GM19467 (cell line): ENCODE measurements at regions not wholly inside any gene's neighbourhood (a gene's known extent, or its start where the extent isn't known, plus 50 kb on each side); places are given as distances from the start of the nearest gene placed in this dataset.
A peak's percentile ranks its signal among the peaks of the same experiment; 100 is the strongest.

ENCODE experiments used
- ATAC-seq: cut with Tn5 transposase; IDR thresholded peaks from one replicate; pipeline ENCODE4 v1.9.1; 2021; ENCODE audit warnings: mild to moderate bottlenecking, moderate library complexity; ENCODE audit not compliant: unreplicated experiment

DNA sequence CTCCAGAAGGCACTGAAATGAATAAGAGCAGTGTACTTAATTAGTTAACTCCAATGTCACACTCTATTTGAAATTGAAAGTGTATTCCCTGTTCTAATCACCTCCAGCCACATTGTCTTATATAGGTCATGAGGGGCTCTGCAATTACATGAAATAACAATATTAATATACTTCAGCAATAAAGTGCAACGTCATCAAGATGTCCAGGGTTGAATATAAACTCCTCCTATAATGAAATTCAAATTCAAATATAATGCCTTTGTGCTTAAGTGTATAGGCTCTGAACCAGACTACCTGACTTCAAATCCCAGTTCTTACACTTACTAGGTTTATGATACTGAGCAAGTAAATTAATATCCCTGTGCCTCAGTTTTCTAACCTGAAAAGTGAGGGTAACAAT, 195.6 kb upstream of the SMC2 start:
- no peak for ATAC-seq

DNA sequence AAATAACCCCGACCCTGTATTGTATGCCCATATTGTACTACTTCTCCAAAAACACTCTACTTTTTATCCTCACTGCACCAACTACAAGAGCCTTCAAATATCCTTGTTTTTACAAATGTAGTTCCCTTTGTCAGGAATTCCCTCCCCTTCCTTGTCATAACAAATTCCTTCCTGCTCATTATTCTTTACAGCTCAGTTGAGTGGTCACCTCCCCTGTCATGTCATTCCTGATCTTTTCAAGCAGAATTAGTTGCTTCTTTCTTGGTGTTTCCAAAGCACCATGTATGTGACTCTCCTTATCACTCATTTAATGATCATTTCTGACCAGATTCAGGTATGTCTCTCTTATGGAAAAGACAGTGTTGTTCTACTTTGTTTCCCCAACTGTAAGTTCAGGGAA, 194.2 kb upstream of the SMC2 start:
- no peak for ATAC-seq

DNA sequence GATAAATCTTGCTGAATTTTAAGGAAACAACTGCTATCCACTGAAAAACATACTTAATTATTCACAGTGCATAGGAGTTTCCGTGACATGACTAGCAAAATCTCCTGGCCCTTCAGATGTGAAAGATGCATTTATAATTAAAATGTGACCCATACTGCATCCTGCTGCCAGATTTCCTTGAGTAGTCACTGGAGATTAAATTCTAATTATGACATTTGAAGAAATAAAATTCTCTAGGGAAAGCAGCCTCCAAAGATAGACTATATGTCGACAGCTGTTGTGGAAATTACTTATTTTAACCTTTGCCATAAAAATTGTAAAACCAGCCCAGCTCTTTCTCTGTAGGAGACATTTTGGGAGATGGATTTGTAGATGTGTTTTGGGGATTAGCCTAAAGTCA, 193.6 kb upstream of the SMC2 start:
- ATAC-seq: no peak

DNA sequence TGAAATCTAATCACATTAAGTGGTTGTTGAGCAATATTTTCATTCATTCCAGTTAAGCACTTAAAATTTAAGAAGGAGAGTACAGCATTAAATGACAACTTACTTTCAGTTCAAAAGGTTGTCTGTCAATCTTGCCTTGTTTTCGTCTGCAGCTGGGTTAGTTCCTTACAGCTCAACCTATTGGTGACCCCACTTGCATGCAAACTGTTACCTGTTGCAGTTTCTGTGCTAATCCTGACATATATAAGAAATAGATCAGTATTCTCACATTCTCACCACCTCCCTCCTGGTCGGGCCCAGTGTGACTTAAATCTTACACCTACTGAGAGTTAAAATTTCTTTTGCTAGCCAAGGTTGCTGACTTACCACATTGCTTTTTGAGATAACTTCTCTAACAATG, 191.8 kb upstream of the SMC2 start:
- no peak for ATAC-seq

DNA sequence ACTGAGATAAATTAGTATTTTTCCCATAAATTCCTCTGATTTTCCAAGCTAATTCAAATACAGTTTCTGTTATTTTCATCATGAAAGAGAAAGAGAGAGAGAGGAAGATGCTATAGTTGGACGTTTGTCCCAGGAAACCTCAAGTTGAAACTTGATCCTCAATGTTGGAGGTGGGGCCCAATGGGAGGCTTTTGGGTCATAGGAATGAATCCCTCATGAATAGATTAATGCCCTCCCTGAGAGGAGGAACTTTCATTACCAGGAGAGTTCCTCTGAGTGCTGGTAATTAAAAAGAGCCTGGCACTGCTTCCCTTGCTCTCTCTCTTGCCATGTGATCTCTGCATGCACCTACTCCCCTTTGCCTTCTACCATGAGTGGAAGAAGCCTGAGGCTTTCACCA, 189.9 kb upstream of the SMC2 start:
- no peak for ATAC-seq

DNA sequence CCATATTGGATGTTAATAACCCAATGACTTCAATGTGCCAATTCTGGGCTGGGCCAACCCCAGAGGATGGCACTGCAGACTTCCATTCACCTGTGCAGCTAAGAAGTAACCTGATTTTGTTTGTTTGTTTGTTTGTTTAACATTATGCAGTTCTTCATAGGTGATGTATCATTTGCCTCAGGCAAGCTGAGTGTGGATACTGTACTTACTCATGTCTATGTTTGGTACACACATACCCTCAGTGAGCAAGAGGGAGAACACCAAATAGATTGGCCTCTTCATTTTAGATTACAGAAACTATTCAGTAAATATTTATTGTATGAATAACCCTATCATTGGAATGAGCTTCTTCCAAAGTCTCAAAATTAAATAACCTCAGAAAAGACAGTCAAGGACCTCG, 180.2 kb upstream of the SMC2 start:
- no peak for ATAC-seq

DNA sequence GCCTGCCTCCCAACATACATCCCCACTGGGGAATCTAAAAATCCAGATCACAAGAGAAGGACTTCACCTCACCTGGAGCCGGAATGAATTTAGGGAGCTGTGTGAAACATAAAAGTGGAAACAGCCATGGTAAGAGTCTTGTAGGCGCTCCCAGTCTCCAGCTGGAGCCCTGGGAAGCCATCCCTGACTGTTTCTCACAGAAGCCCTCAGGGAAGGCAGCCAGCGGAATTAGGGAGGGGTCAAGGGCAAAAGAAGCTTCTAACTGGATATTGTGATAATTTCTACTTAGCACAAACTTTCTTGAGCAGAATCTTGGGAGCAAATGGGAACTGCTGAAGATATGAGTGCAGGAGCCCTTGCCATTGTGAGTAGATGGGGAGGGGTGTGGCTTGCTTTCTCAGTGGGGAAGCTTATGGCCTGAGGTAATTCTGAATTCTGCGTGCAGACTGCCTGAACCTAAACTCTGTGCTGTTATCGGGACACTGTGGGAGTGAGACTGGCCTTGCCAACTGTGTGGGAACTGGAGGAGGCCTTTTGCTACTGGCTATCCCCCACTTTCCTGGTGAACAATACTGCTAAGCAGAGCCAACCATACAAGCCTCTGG, 174.4 kb upstream of the SMC2 start:
- ATAC-seq: no peak

DNA sequence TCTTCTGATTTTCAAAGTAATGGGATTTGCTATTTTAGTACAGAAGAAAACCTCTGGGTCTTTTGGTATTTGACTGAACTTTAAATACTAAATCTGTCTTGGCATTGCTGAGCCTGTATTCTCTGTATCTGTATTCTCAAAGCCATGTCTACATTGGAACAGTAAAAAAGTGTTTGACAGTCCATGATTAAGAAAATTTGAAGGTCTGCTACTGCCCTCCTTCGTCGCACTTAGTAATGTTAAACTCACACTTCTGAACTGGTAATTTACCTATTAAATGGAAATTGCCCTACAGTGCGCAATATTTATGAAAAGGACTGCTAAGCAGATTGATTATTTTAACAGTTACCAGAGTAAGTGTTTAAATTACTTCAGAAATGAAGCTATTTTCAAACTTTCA, 165.7 kb upstream of the SMC2 start:
- no peak for ATAC-seq

DNA sequence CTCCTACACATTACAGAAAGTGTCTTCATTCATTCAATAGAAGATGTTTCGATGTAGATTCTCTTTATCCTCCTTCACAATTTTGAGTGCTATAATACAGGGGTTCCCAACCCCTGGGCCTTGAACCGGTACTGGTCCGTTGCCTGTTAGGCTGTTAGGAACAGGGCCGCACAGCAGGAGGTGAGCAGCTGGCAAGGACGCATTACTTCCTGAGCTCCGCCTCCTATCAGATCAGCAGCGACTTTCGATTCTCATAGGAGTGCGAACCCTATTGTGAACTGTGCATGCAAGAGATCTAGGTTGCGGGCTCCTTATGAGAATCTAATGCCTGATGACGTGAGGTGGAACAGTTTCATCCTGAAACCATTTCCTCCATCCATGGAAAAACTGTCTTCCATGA, 153.0 kb upstream of the SMC2 start:
- no peak for ATAC-seq

DNA sequence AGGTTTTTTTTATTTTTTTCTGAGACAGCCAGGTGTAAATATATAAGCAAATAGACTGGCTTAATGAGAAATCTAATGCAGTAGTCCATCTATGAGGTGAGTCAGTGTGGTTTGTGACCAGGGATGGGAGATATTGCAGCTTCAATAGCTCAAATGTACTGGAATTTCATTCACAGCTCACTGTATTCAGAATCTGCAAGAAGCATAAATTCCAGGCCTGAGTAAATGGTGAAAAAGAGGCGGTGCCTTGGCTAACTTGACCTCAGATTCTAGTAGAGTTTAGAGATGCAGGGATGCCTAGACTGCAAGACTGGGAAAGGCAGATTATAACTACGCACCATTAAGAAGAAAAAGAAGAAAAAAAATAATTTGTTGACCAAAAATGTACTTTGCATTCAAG, 151.9 kb upstream of the SMC2 start:
- no peak for ATAC-seq

DNA sequence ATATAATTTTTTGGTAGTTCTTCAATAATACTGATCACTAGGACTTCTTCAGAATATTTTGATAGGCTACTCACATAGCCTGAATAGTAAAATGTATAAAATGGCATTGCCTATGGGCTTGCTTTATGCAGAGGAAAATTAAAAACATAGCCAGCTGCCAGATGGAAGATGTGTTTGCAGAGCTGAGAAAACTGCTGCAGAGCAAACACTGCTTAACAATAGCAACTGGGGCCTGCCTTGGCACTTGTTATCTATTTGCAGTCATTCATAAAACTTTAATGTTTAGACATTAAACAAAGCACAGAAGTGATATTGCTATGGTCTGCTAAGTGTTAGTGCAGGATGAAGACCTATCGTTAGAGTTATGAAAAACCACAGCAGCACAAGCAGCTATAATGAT, 151.5 kb upstream of the SMC2 start:
- no peak for ATAC-seq

DNA sequence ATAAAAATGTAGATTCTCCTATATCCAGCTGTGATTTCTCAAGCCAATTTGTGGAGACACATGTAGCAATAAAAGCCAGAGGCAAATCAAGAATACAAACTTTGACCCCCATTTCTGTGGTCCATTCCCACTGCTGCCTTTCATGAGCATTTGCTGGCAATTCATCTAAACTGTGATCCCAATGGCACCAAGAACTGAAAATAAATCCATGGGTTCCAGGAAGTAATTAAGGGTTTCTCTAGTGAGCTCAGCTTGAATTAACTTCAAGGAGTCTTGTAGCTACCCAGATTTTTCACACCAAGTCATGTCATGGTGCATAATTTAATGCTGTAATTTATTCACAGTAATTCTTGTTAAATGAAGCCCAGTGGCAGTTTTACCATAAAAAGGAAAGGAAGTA, 145.0 kb upstream of the SMC2 start:
- ATAC-seq: no peak

DNA sequence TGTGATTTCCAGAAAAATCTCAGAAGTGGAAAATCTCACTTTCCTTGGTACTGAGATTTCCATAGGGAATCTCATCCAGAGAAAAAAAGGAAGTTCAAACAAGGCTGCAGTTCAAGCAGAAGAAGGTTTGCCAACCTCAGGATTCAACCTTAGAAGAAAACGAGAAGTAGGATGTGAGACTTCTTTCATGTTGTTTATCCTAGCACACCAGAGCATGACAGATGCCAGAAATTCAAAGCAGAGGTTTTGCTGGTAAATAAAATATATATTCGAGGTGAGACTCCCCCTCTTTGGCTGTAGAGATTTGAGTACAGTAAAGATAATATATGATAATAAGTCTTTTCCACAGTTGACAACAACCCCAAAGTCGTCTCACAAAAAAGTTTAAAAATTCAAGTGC, 116.9 kb upstream of the SMC2 start:
- no peak for ATAC-seq

DNA sequence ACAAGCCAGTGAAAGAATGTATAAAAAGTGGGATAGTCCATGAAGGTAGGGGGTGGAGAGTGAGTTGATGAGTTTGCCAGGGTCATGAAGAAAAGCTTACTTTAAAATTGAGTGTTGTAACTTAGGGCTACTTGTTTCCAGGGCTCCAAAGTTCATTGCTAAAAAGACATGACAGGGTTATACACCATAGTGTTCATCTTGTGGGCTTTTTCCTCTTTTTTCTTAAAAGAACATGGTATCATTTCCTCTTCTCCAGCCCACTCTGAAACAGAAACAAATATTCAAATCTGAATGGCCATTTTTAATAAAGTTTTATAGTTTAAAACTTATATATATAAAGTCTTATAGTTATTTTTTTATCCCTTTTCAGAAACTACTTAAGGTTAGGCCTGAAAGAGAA, 115.7 kb upstream of the SMC2 start:
- no peak for ATAC-seq

DNA sequence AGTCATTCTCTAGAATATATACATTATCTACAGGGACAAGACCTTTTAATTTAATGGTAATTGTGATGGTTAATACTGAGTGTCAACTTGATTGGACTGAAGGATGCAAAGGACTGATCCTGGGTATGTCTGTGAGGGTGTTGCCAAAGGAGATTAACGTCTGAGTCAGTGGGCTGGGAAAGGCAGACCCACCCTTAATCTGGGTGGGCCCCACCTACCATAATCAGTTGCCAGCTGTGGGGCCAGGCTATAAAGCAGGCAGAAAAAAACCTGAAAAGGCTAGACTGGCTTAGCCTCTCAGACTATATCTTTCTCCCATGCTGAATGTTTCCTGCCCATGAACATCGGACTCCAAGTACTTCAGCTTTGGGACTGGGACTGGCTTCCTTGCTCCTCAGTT, 112.2 kb upstream of the SMC2 start:
- no peak for ATAC-seq

DNA sequence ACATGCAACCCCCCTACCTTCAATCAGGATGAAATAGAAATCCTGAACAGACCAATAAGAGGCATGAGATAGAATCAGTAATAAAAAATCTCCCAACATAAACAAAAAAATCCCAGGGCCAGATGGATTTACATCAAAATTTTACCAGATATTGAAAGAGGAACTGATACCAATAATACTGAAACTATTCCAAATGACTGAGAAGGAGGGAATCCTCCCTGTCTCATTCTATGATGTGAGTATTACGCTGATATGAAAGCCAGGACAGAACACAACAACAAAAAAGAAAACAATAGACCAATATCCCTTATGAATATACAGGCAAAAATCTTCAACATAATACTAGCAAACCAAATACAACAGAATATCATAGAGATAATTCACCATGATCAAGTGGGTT, 109.0 kb upstream of the SMC2 start:
- no peak for ATAC-seq

DNA sequence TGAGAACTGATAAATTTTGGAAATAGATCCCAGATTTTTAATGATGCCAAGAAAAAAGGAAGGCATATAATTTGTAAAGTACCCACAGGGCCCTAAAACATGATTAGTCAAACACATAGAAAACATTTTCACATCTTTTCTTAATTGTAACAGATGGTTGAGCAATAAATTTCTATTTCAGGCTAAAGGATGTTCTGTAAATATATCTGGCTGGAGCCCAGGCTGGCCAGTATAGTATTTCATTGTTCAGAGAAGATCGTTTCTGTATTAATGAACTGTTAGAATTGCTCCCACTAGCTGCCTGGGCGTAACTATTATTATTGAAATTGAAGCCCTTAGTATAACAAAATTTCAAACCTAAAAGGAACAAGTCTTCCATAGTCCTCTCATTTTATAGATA, 105.3 kb upstream of the SMC2 start:
- ATAC-seq: no peak

DNA sequence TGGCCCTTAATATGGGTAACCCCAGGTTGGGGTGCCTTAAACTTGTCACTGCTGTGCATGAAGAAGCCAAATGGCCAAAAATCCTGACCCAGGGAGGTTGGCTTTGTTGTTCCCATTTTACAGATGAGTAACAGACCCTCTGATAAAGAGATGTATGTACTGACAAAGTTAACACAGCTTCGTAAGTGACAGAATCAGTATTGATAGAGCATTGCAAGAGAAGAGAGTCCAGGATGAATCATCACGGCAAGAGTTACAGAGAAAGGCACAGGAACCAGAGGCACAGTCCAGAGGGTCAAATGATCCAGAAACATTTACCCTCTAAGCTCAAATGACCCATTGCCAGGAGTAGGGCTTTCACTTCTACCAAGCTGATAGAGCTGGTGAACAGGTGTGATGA, 103.8 kb upstream of the SMC2 start:
- no peak for ATAC-seq

DNA sequence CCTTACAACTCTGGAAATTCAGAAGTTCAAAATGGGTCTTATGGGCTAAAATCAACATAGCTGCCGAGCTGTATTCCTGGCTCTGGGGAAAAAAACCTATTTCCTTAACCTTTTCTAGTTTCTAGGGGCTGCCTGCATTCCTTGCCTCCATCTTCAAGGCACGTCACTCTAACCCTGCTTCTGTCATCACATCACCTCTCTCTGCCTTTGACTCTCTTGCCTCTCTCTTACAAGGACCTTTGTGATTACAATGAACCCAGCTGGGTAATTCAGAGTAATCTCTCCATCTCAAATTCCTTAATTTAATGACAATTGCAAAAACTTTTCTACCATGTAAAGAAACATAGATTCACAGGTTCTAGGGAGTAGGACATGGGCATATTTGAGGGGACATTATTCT, 103.1 kb upstream of the SMC2 start:
- ATAC-seq: no peak

DNA sequence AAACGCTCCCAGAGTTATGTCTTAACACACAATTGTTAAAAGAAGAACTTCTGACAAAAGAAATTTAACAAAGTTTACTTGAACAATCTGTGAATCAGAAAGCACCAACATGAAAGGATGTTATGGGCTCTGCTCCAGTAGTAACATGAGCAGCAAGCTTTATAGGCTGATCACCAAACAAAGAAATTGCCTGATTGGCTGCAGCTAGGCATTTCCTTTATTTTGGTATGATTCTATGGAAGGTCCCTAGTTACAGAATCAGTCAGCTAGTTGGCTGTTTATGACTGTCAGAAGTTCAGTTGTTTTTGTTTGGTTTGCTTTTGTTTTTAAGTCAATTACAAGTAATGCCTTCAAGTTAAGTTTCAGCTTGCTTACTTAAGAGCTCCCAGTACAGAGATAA, 102.4 kb upstream of the SMC2 start:
- ATAC-seq: peak; percentile 67

DNA sequence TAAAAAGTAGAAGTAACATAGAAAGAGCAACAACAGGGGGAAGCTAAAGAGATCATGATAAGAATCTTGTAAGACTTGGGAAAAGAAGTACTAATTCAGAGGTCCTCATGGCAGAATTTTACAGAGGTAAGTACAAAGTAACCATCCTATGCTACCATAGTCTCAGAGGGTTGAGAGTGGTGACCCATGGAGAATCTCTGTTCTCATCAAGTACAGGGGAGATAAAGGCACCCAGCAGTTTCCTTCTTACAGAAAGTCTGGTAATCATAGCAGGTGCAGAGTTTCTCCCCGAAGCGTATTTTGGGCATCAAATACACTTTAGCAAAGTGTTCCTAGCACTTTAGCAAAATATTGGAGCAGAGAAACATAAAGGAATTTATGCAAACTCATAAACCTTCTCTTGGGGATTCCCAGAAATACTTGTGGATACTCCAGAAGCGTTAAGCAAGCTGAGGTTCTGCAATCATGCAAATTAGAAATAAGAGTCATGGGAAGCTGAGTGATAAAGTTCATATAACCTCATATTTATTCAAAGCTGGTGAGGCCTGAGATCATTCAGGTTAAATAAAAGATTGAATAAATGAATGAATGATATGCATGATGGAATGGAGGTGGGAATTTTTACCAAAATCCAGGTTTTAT, 101.0 kb upstream of the SMC2 start:
- ATAC-seq: no peak

DNA sequence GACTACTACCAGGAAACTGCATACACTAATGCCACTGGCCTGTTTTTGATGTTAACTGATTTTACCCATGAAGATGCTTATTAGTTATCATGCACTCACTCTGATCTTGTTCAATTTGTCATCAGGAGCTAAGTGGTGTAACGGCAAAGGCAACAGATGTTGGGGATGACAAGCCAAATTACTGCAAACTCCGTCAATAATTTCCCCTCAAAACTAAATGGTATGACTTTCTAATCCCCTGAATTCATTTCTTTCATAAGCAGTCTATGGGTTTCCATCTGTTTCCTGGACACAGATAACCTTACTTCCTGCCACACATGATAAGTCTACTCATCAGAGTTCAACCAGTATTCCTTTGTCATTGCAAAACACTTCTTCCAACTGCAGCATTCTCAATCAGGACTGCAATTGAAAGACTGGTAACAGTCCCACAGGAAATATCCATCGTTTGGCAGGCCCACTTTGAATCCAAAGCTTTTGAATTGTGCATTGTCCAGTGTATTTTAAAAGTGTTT, 96.2 kb upstream of the SMC2 start:
- no peak for ATAC-seq
